COLO668 (cell line): ENCODE measurements at regions not wholly inside any gene's neighbourhood (a gene's known extent, or its start where the extent isn't known, plus 50 kb on each side); places are given as distances from the start of the nearest gene placed in this dataset.

ENCODE experiments used
- DNase-seq: peaks from one replicate; lab custom pipeline; 2025; ENCODE audit not compliant: unreplicated experiment; lab: John Stamatoyannopoulos, UW

GRCh38 chr5:98106116-98107031 lies 667.1 kb upstream of the RGMB start:
- DNase-seq, result no peak

- no peak for DNase-seq
Observed at GRCh38 chr5:98108497-98108896, 665.0 kb upstream of the RGMB start.

GRCh38 chr5:98109561-98110006 lies 663.9 kb upstream of the RGMB start:
- no peak for DNase-seq

GRCh38 chr5:98110282-98110691 lies 663.2 kb upstream of the RGMB start:
- DNase-seq, result no peak

GRCh38 chr5:98110791-98111190 lies 662.7 kb upstream of the RGMB start:
- no peak for DNase-seq

- DNase-seq, result no peak
Observed at GRCh38 chr5:98111686-98112085, 661.8 kb upstream of the RGMB start.

- DNase-seq, result no peak
Observed at GRCh38 chr5:98121036-98121936, 652.2 kb upstream of the RGMB start.

GRCh38 chr5:98128271-98128670 lies 645.2 kb upstream of the RGMB start:
- no peak for DNase-seq

- no peak for DNase-seq
Observed at GRCh38 chr5:98128846-98129245, 644.6 kb upstream of the RGMB start.

GRCh38 chr5:98130261-98131035 lies 643.0 kb upstream of the RGMB start:
- DNase-seq, result no peak

- no peak for DNase-seq
Observed at GRCh38 chr5:98144116-98144515, 629.3 kb upstream of the RGMB start.

- DNase-seq, result no peak
Observed at GRCh38 chr5:98144710-98145109, 628.8 kb upstream of the RGMB start.

GRCh38 chr5:98157368-98157767 lies 616.1 kb upstream of the RGMB start:
- no peak for DNase-seq

GRCh38 chr5:98158440-98158839 lies 615.0 kb upstream of the RGMB start:
- DNase-seq, result no peak

- DNase-seq, result no peak
Observed at GRCh38 chr5:98163796-98164493, 609.5 kb upstream of the RGMB start.

GRCh38 chr5:98168871-98169270 lies 604.6 kb upstream of the RGMB start:
- DNase-seq, result no peak

GRCh38 chr5:98170994-98171393 lies 602.5 kb upstream of the RGMB start:
- DNase-seq, result no peak

- no peak for DNase-seq
Observed at GRCh38 chr5:98173334-98173733, 600.1 kb upstream of the RGMB start.

GRCh38 chr5:98175474-98175873 lies 598.0 kb upstream of the RGMB start:
- no peak for DNase-seq
